ENCODE measurements at regions not wholly inside any gene's neighbourhood (a gene's known extent, or its start where the extent isn't known, plus 50 kb on each side); places are given as distances from the start of the nearest gene placed in this dataset.

GRCh38 chr4:16438986-16439385 lies 212.7 kb upstream of the TAPT1 start:
- POLR2A ChIA-PET: no interaction called here
- no peak overlapping the region for H3K27ac ChIP-seq (ENCODE audit: low read depth, low read length)
- CTCF ChIA-PET: no interaction called here
- H3K27me3 ChIP-seq (ENCODE audit: control insufficient read depth in 2 of 2, insufficient read depth in 2 of 2, low read length in 2 of 2): no peaks in the 10 kb centered on the region
- ATAC-seq (no peak), DNase-seq (no peak)
- Mint-ChIP-seq H3K36me3 (peaks cover 0 to 5% (median 0%) of the 10 kb centered on the region in 5 donors), H3K4me3 (no peak overlapping the region), H3K4me1 (no peaks in the 10 kb centered on the region), H3K9me3 (peaks cover 0 to 29% (median 6%) of the 10 kb centered on the region in 11 donors), H3K27me3 (peaks cover 0 to 24% (median 8%) of the 10 kb centered on the region in 5 donors), H3K27ac (no peak overlapping the region)
- peaks cover 0 to 8% (median 0%) of the 10 kb centered on the region in 3 experiments for H3K9me3 ChIP-seq (ENCODE audit: control insufficient read depth in 2 of 3, low read length in 3 of 3)
- H3K4me3 ChIP-seq (ENCODE audit: low read length): no peak overlapping the region
- H3K4me1 ChIP-seq (ENCODE audit: control insufficient read depth in 2 of 2, insufficient read depth in 2 of 2, low read length in 2 of 2): no peaks in the 10 kb centered on the region
- intact Hi-C loops (cut with micrococcal nuclease): no loop called here
- no peaks in the 10 kb centered on the region for H3K36me3 ChIP-seq (ENCODE audit: control insufficient read depth in 2 of 3, insufficient read depth in 3 of 3, low read length in 3 of 3)

GRCh38 chr4:16437836-16438235 lies 211.6 kb upstream of the TAPT1 start:
- POLR2A ChIA-PET: no interaction called here
- CTCF ChIA-PET: no interaction called here
- peaks cover 0 to 29% (median 6%) of the 10 kb centered on the region in 11 donors for H3K9me3 Mint-ChIP-seq
- Histone ChIP-seq H3K27ac (ENCODE audit: low read depth, low read length) (no peak overlapping the region), H3K4me1 (ENCODE audit: control insufficient read depth in 2 of 2, insufficient read depth in 2 of 2, low read length in 2 of 2) (no peaks in the 10 kb centered on the region), H3K36me3 (ENCODE audit: control insufficient read depth in 2 of 3, insufficient read depth in 3 of 3, low read length in 3 of 3) (no peaks in the 10 kb centered on the region), H3K4me3 (ENCODE audit: low read length) (no peak overlapping the region), H3K9me3 (ENCODE audit: control insufficient read depth in 2 of 3, low read length in 3 of 3) (peaks cover 0 to 8% (median 0%) of the 10 kb centered on the region in 3 experiments), H3K27me3 (ENCODE audit: control insufficient read depth in 2 of 2, insufficient read depth in 2 of 2, low read length in 2 of 2) (no peaks in the 10 kb centered on the region)
- H3K27ac Mint-ChIP-seq: no peak overlapping the region
- peaks cover 0 to 22% (median 9%) of the 10 kb centered on the region in 5 donors for H3K27me3 Mint-ChIP-seq
- H3K4me3 Mint-ChIP-seq: no peak overlapping the region
- intact Hi-C loops (cut with micrococcal nuclease): no loop called here
- H3K4me1 Mint-ChIP-seq: no peaks in the 10 kb centered on the region
- peaks cover 0 to 5% (median 0%) of the 10 kb centered on the region in 5 donors for H3K36me3 Mint-ChIP-seq
- no peak for ATAC-seq
- DNase-seq: no peak

GRCh38 chr4:16431866-16432265 lies 205.6 kb upstream of the TAPT1 start:
- H3K9me3 Mint-ChIP-seq: peaks cover 0 to 14% (median 4%) of the 10 kb centered on the region in 11 donors
- DNase-seq (no peak), ATAC-seq (no peak)
- H3K36me3 Mint-ChIP-seq: peaks cover 0 to 5% (median 0%) of the 10 kb centered on the region in 5 donors
- no peaks in the 10 kb centered on the region for H3K9me3 ChIP-seq (ENCODE audit: control insufficient read depth in 2 of 3, low read length in 3 of 3)
- intact Hi-C loops (cut with micrococcal nuclease): no loop called here
- ChIA-PET POLR2A (no interaction called here), CTCF (no interaction called here)
- H3K4me3 Mint-ChIP-seq: no peak overlapping the region
- H3K27me3 Mint-ChIP-seq: peaks cover 0 to 40% (median 19%) of the 10 kb centered on the region in 5 donors
- no peak overlapping the region for H3K4me3 ChIP-seq (ENCODE audit: low read length)
- no peaks in the 10 kb centered on the region for H3K4me1 ChIP-seq (ENCODE audit: control insufficient read depth in 2 of 2, insufficient read depth in 2 of 2, low read length in 2 of 2)
- H3K36me3 ChIP-seq (ENCODE audit: control insufficient read depth in 2 of 3, insufficient read depth in 3 of 3, low read length in 3 of 3): no peaks in the 10 kb centered on the region
- H3K27me3 ChIP-seq (ENCODE audit: control insufficient read depth in 2 of 2, insufficient read depth in 2 of 2, low read length in 2 of 2): no peaks in the 10 kb centered on the region
- no peaks in the 10 kb centered on the region for H3K4me1 Mint-ChIP-seq
- H3K27ac ChIP-seq (ENCODE audit: low read depth, low read length): no peak overlapping the region
- no peak overlapping the region for H3K27ac Mint-ChIP-seq

- Mint-ChIP-seq H3K36me3 (no peaks in the 10 kb centered on the region), H3K4me1 (no peaks in the 10 kb centered on the region), H3K9me3 (peaks cover 0 to 15% (median 3%) of the 10 kb centered on the region in 11 donors), H3K27me3 (peaks cover 0 to 10% (median 4%) of the 10 kb centered on the region in 5 donors), H3K4me3 (no peak overlapping the region), H3K27ac (no peak overlapping the region)
- H3K27me3 ChIP-seq (ENCODE audit: control insufficient read depth in 2 of 2, insufficient read depth in 2 of 2, low read length in 2 of 2): no peaks in the 10 kb centered on the region
- no peaks in the 10 kb centered on the region for H3K36me3 ChIP-seq (ENCODE audit: control insufficient read depth in 2 of 3, insufficient read depth in 3 of 3, low read length in 3 of 3)
- no peak overlapping the region for H3K27ac ChIP-seq (ENCODE audit: low read depth, low read length)
- ATAC-seq (no peak), DNase-seq (no peak)
- H3K4me3 ChIP-seq (ENCODE audit: low read length): no peak overlapping the region
- H3K9me3 ChIP-seq (ENCODE audit: control insufficient read depth in 2 of 3, low read length in 3 of 3): no peaks in the 10 kb centered on the region
- intact Hi-C loops (cut with micrococcal nuclease): no loop called here
- ChIA-PET POLR2A (no interaction called here), CTCF (no interaction called here)
- H3K4me1 ChIP-seq (ENCODE audit: control insufficient read depth in 2 of 2, insufficient read depth in 2 of 2, low read length in 2 of 2): no peaks in the 10 kb centered on the region
These were observed 192.5 kb upstream of the TAPT1 start for GRCh38 chr4:16418814-16419213.

GRCh38 chr4:16417198-16417597 lies 190.9 kb upstream of the TAPT1 start:
- H3K4me3 Mint-ChIP-seq: no peak overlapping the region
- intact Hi-C loops (cut with micrococcal nuclease): no loop called here
- no peaks in the 10 kb centered on the region for H3K36me3 Mint-ChIP-seq

GRCh38 chr4:16416601-16417000 lies 190.3 kb upstream of the TAPT1 start:
- H3K9me3 Mint-ChIP-seq: peaks cover 0 to 15% (median 3%) of the 10 kb centered on the region in 11 donors
- Histone ChIP-seq H3K27ac (ENCODE audit: low read depth, low read length) (no peak overlapping the region), H3K9me3 (ENCODE audit: control insufficient read depth in 2 of 3, low read length in 3 of 3) (no peaks in the 10 kb centered on the region), H3K27me3 (ENCODE audit: control insufficient read depth in 2 of 2, insufficient read depth in 2 of 2, low read length in 2 of 2) (no peaks in the 10 kb centered on the region), H3K36me3 (ENCODE audit: control insufficient read depth in 2 of 3, insufficient read depth in 3 of 3, low read length in 3 of 3) (no peaks in the 10 kb centered on the region), H3K4me3 (ENCODE audit: low read length) (no peak overlapping the region), H3K4me1 (ENCODE audit: control insufficient read depth in 2 of 2, insufficient read depth in 2 of 2, low read length in 2 of 2) (no peaks in the 10 kb centered on the region)
- H3K36me3 Mint-ChIP-seq: no peaks in the 10 kb centered on the region
- ATAC-seq (no peak), DNase-seq (no peak)
- CTCF ChIA-PET: no interaction called here
- no peak overlapping the region for H3K4me3 Mint-ChIP-seq
- intact Hi-C loops (cut with micrococcal nuclease): no loop called here
- POLR2A ChIA-PET: no interaction called here
- no peaks in the 10 kb centered on the region for H3K4me1 Mint-ChIP-seq
- H3K27me3 Mint-ChIP-seq: peaks cover 0 to 22% (median 4%) of the 10 kb centered on the region in 5 donors
- H3K27ac Mint-ChIP-seq: no peak overlapping the region

More at GRCh38 chr4:16417198-16417597, 190.9 kb upstream of the TAPT1 start:
- no peaks in the 10 kb centered on the region for H3K9me3 ChIP-seq (ENCODE audit: control insufficient read depth in 2 of 3, low read length in 3 of 3)
- H3K36me3 ChIP-seq (ENCODE audit: control insufficient read depth in 2 of 3, insufficient read depth in 3 of 3, low read length in 3 of 3): no peaks in the 10 kb centered on the region
- Mint-ChIP-seq H3K9me3 (peaks cover 0 to 15% (median 3%) of the 10 kb centered on the region in 11 donors), H3K27me3 (peaks cover 0 to 22% (median 4%) of the 10 kb centered on the region in 5 donors), H3K4me1 (no peaks in the 10 kb centered on the region), H3K27ac (no peak overlapping the region)
- no peak overlapping the region for H3K4me3 ChIP-seq (ENCODE audit: low read length)
- H3K4me1 ChIP-seq (ENCODE audit: control insufficient read depth in 2 of 2, insufficient read depth in 2 of 2, low read length in 2 of 2): no peaks in the 10 kb centered on the region
- no peak overlapping the region for H3K27ac ChIP-seq (ENCODE audit: low read depth, low read length)
- ChIA-PET CTCF (no interaction called here), POLR2A (no interaction called here)
- H3K27me3 ChIP-seq (ENCODE audit: control insufficient read depth in 2 of 2, insufficient read depth in 2 of 2, low read length in 2 of 2): no peaks in the 10 kb centered on the region
- ATAC-seq (no peak), DNase-seq (no peak)

GRCh38 chr4:16415751-16416150 lies 189.5 kb upstream of the TAPT1 start:
- Histone ChIP-seq H3K4me1 (ENCODE audit: control insufficient read depth in 2 of 2, insufficient read depth in 2 of 2, low read length in 2 of 2) (no peaks in the 10 kb centered on the region), H3K9me3 (ENCODE audit: control insufficient read depth in 2 of 3, low read length in 3 of 3) (no peaks in the 10 kb centered on the region), H3K27ac (ENCODE audit: low read depth, low read length) (no peak overlapping the region), H3K36me3 (ENCODE audit: control insufficient read depth in 2 of 3, insufficient read depth in 3 of 3, low read length in 3 of 3) (no peaks in the 10 kb centered on the region), H3K27me3 (ENCODE audit: control insufficient read depth in 2 of 2, insufficient read depth in 2 of 2, low read length in 2 of 2) (no peaks in the 10 kb centered on the region), H3K4me3 (ENCODE audit: low read length) (no peak overlapping the region)
- H3K36me3 Mint-ChIP-seq: no peaks in the 10 kb centered on the region
- intact Hi-C loops (cut with micrococcal nuclease): no loop called here
- no peak overlapping the region for H3K4me3 Mint-ChIP-seq
- H3K4me1 Mint-ChIP-seq: no peaks in the 10 kb centered on the region
- H3K27ac Mint-ChIP-seq: no peak overlapping the region
- H3K27me3 Mint-ChIP-seq: peaks cover 0 to 22% (median 5%) of the 10 kb centered on the region in 5 donors
- ChIA-PET CTCF (no interaction called here), POLR2A (no interaction called here)
- no peak for DNase-seq
- peaks cover 0 to 15% (median 2%) of the 10 kb centered on the region in 11 donors for H3K9me3 Mint-ChIP-seq
- ATAC-seq: no peak

Data from naive thymus-derived CD4-positive, alpha-beta T cell (primary cell).